ENCODE measurements at regions not wholly inside any gene's neighbourhood (a gene's known extent, or its start where the extent isn't known, plus 50 kb on each side); places are given as distances from the start of the nearest gene placed in this dataset.

- no peak overlapping the region for H3K27ac Mint-ChIP-seq
- DNase-seq (ENCODE audit: low spot score) (no peak), ATAC-seq (no peak)
- H3K4me1 Mint-ChIP-seq = no peaks in the 10 kb centered on the region
- Histone ChIP-seq H3K4me2 (no peak overlapping the region), H3F3A (replicated peaks; ENCODE audit: low read depth) (no peaks in the 10 kb centered on the region), H3K4me3 (no peak overlapping the region), H3K9me2 (ENCODE audit: insufficient read depth) (no peaks in the 10 kb centered on the region), H2AFZ (no peak overlapping the region), H3K27ac (ENCODE audit: low read depth) (no peak overlapping the region), H3K27me3 (ENCODE audit: insufficient read depth) (no peaks in the 10 kb centered on the region), H4K20me1 (replicated peaks; ENCODE audit: insufficient read depth) (no peaks in the 10 kb centered on the region), H3K36me3 (ENCODE audit: insufficient read depth) (no peaks in the 10 kb centered on the region), H3K4me1 (ENCODE audit: insufficient read depth) (no peaks in the 10 kb centered on the region), H3K79me2 (replicated peaks; ENCODE audit: insufficient read depth) (no peaks in the 10 kb centered on the region)
- 0 out of 3 replicates have a peak, but pooled peaks cover 6% of the 10 kb centered on the region for H3K36me3 Mint-ChIP-seq (ENCODE audit: low read depth)
- H3K4me3 Mint-ChIP-seq = no peak overlapping the region
- no peak for TF ChIP-seq REST (IDR thresholded peaks at IDR 0.05; ENCODE audit: unreplicated experiment)
- TF ChIP-seq, protein P1, sequence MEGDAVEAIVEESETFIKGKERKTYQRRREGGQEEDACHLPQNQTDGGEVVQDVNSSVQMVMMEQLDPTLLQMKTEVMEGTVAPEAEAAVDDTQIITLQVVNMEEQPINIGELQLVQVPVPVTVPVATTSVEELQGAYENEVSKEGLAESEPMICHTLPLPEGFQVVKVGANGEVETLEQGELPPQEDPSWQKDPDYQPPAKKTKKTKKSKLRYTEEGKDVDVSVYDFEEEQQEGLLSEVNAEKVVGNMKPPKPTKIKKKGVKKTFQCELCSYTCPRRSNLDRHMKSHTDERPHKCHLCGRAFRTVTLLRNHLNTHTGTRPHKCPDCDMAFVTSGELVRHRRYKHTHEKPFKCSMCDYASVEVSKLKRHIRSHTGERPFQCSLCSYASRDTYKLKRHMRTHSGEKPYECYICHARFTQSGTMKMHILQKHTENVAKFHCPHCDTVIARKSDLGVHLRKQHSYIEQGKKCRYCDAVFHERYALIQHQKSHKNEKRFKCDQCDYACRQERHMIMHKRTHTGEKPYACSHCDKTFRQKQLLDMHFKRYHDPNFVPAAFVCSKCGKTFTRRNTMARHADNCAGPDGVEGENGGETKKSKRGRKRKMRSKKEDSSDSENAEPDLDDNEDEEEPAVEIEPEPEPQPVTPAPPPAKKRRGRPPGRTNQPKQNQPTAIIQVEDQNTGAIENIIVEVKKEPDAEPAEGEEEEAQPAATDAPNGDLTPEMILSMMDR (conservative IDR thresholded peaks at IDR 0.05; ENCODE audit: low read depth in 2 of 2) = no peak
- H3K27me3 Mint-ChIP-seq (ENCODE audit: insufficient read depth, low read depth, poor library complexity) = peaks cover 2% of the 10 kb centered on the region
- peaks cover 68% of the 10 kb centered on the region for H3K9me3 Mint-ChIP-seq
Measured at GRCh38 chr9:117974108-117974507, 269.9 kb downstream of the TLR4 start.

GRCh38 chr9:117979914-117980313, 275.7 kb downstream of the TLR4 start:
- peaks cover 3% of the 10 kb centered on the region for H3K27me3 Mint-ChIP-seq (ENCODE audit: insufficient read depth, low read depth, poor library complexity)
- DNase-seq (ENCODE audit: low spot score) (no peak), ATAC-seq (no peak)
- Histone ChIP-seq H3K27me3 (ENCODE audit: insufficient read depth) (no peaks in the 10 kb centered on the region), H3K4me2 (no peak overlapping the region), H4K20me1 (replicated peaks; ENCODE audit: insufficient read depth) (no peaks in the 10 kb centered on the region), H3K27ac (ENCODE audit: low read depth) (no peak overlapping the region), H3K4me3 (no peak overlapping the region), H3F3A (replicated peaks; ENCODE audit: low read depth) (no peaks in the 10 kb centered on the region), H2AFZ (no peak overlapping the region), H3K36me3 (ENCODE audit: insufficient read depth) (no peaks in the 10 kb centered on the region), H3K4me1 (ENCODE audit: insufficient read depth) (no peaks in the 10 kb centered on the region), H3K79me2 (replicated peaks; ENCODE audit: insufficient read depth) (no peaks in the 10 kb centered on the region), H3K9me2 (ENCODE audit: insufficient read depth) (no peaks in the 10 kb centered on the region)
- peaks cover 67% of the 10 kb centered on the region for H3K9me3 Mint-ChIP-seq
- H3K27ac Mint-ChIP-seq = no peak overlapping the region
- no peaks in the 10 kb centered on the region for H3K4me1 Mint-ChIP-seq
- no peak overlapping the region for H3K4me3 Mint-ChIP-seq
- peaks cover 6% of the 10 kb centered on the region; the same call in 1 of the 3 replicates for H3K36me3 Mint-ChIP-seq (ENCODE audit: low read depth)
- TF ChIP-seq CREB1 (CRISPR knock-in tag; IDR thresholded peaks at IDR 0.05; ENCODE audit: low read depth) (no peak), ZNF462 (CRISPR knock-in tag; IDR thresholded peaks at IDR 0.05) (no peak), JUNB (IDR thresholded peaks at IDR 0.05; ENCODE audit: unreplicated experiment) (no peak), POLR2AphosphoS5 (IDR thresholded peaks at IDR 0.05; ENCODE audit: low read depth) (no peak), ZNF331 (CRISPR knock-in tag; IDR thresholded peaks at IDR 0.05; ENCODE audit: low read depth) (no peak), EZH2phosphoT487 (IDR thresholded peaks at IDR 0.05; ENCODE audit: unreplicated experiment) (no peak)

All from GM23338 (cell line).